ENCODE measurements at regions not wholly inside any gene's neighbourhood (a gene's known extent, or its start where the extent isn't known, plus 50 kb on each side); places are given as distances from the start of the nearest gene placed in this dataset.

DNA sequence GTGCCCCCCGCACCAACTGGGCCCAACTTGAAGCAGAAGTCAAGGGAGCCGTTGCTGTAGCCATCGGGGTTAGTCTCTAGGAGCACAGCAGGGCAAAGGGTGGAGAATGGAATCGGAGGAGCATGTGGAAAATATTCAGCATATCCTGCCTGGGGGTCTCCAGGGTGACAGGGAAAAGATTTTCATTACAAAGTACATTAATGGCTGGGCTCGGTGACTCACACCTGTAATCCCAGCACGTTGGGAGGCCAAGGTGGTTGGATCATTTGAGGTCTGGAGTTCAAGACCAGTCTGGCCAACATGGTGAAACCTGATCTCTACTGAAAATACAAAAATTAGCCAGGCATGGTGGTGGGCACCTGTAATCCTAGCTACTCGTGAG, 53.8 kb upstream of the ABLIM1 start:
- TF ChIP-seq, protein P1, sequence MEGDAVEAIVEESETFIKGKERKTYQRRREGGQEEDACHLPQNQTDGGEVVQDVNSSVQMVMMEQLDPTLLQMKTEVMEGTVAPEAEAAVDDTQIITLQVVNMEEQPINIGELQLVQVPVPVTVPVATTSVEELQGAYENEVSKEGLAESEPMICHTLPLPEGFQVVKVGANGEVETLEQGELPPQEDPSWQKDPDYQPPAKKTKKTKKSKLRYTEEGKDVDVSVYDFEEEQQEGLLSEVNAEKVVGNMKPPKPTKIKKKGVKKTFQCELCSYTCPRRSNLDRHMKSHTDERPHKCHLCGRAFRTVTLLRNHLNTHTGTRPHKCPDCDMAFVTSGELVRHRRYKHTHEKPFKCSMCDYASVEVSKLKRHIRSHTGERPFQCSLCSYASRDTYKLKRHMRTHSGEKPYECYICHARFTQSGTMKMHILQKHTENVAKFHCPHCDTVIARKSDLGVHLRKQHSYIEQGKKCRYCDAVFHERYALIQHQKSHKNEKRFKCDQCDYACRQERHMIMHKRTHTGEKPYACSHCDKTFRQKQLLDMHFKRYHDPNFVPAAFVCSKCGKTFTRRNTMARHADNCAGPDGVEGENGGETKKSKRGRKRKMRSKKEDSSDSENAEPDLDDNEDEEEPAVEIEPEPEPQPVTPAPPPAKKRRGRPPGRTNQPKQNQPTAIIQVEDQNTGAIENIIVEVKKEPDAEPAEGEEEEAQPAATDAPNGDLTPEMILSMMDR (IDR thresholded peaks at IDR 0.05), result no peak
- TF ChIP-seq POLR2A (IDR thresholded peaks at IDR 0.05), result no peak
- TF ChIP-seq POLR2AphosphoS5 (IDR thresholded peaks at IDR 0.05), result no peak

All from breast epithelium (tissue), 3 donors.